HCT116 (cell line): ENCODE measurements at regions not wholly inside any gene's neighbourhood (a gene's known extent, or its start where the extent isn't known, plus 50 kb on each side); places are given as distances from the start of the nearest gene placed in this dataset.

Experiments
- ATAC-seq: fragments of 200-7000 bp; cut with Tn5 transposase; 2 replicates; pipeline ENCODE4 v1.9.1; 2020; ENCODE audit warnings: mild to moderate bottlenecking, moderate library complexity
- BruUV-seq: library from RNA; stranded (reverse); fragments of 400-500 nt; replicated peaks from 2 replicates; lab custom pipeline; 2021; lab: Mats Ljungman, UMichigan
- CTCF ChIA-PET: fragments of 300-600 bp; sonication (Branson Sonifier 250); formaldehyde crosslinking; loops from one replicate; lab custom pipeline; 2021; ENCODE audit warnings: antibody characterized with exemption; lab: Charles Lee
- POLR2A ChIA-PET: fragments of 300-600, 350-600 bp; sonication (Branson Sonifier 250); formaldehyde crosslinking; loops from one replicate; lab custom pipeline; 2021; ENCODE audit warnings: antibody characterized with exemption; lab: Charles Lee
- RAD21 ChIA-PET, 2 experiments: fragments of 300-600 bp; sonication (Branson Sonifier 250); formaldehyde crosslinking; loops; one replicate each; lab custom pipeline; 2023; ENCODE audit warnings: low total read pairs in 2 of 2; ENCODE audit not compliant: uncharacterized antibody in 2 of 2, unreplicated experiment in 2 of 2, low non-redundant PET in 1 of 2; lab: Charles Lee
- DNase-seq: peaks from one replicate; pipeline ENCODE4 v3.0.0-alpha.2; 2010; ENCODE audit warnings: low read depth, low spot score
- H2AFZ ChIP-seq: fragments of 200-600 bp; shearing (Covaris generic), sonication (generic); 2 replicates; pipeline ENCODE4 v1.6.1; 2017; ENCODE audit warnings: low read depth, mixed run types, mixed read lengths, antibody characterized with exemption, low read length; ENCODE audit not compliant: poor library complexity, severe bottlenecking
- H3K27ac ChIP-seq: 2 replicates; pipeline ENCODE4 v1.5.1; 2012; ENCODE audit warnings: low read depth, low read length
- H3K27me3 ChIP-seq: fragments of 200-600 bp; sonication (generic); 2 replicates; pipeline ENCODE4 v1.6.1; 2016; ENCODE audit warnings: mixed run types, low read length, mixed read lengths; ENCODE audit not compliant: insufficient read depth
- H3K36me3 ChIP-seq, 2 experiments: fragments of 200-500 bp in 1 of 2; fragments of 200-600 bp in 1 of 2; sonication (Bioruptor generic) in 1 of 2; sonication (generic) in 1 of 2; 2 replicates each; pipeline versions ENCODE4 v1.5.1 to v1.6.1; 2014 to 2016; ENCODE audit warnings: low read length in 2 of 2, inconsistent platforms in 1 of 2, mixed read lengths in 1 of 2, mixed run types in 1 of 2; ENCODE audit not compliant: insufficient read depth in 2 of 2, control insufficient read depth in 1 of 2
- H3K4me1 ChIP-seq, 2 experiments: fragments of 200-600 bp in 1 of 2; sonication (generic) in 1 of 2; 2 replicates each; pipeline versions ENCODE4 v1.5.1 to v1.6.1; 2012 to 2017; ENCODE audit warnings: low read length in 2 of 2, inconsistent platforms in 1 of 2, mild to moderate bottlenecking in 1 of 2, mixed read lengths in 1 of 2, mixed run types in 1 of 2, moderate library complexity in 1 of 2; ENCODE audit not compliant: insufficient read depth in 2 of 2, control insufficient read depth in 1 of 2
- H3K4me2 ChIP-seq: fragments of 200-600 bp; sonication (generic); 2 replicates; pipeline ENCODE4 v1.6.1; 2017; ENCODE audit warnings: mixed run types, low read length, mixed read lengths
- H3K4me3 ChIP-seq, 2 experiments: fragments of 200-600 bp in 1 of 2; sonication (generic) in 1 of 2; replicated peaks in 1 of 2; 2 replicates each; pipeline ENCODE4 v1.5.1; 2011 to 2016; ENCODE audit warnings: low read length in 2 of 2, control low read depth in 1 of 2, low read depth in 1 of 2, mild to moderate bottlenecking in 1 of 2, mixed read lengths in 1 of 2, mixed run types in 1 of 2
- H3K79me2 ChIP-seq: fragments of 200-600 bp; sonication (generic); 2 replicates; pipeline ENCODE4 v1.6.1; 2017; ENCODE audit warnings: mild to moderate bottlenecking, mixed run types, low read length, moderate library complexity, mixed read lengths; ENCODE audit not compliant: insufficient read depth
- H3K9ac ChIP-seq: fragments of 200-600 bp; sonication (generic); 2 replicates; pipeline ENCODE4 v1.6.1; 2016; ENCODE audit warnings: low read length, mixed read lengths
- H3K9me2 ChIP-seq: fragments of 200-600 bp; sonication (generic), shearing (Covaris generic); 2 replicates; pipeline ENCODE4 v1.6.1; 2017; ENCODE audit warnings: mixed run types, mild to moderate bottlenecking, moderate library complexity; ENCODE audit not compliant: insufficient read depth
- H3K9me3 ChIP-seq, 2 experiments: fragments of 200-500 bp in 1 of 2; fragments of 200-600 bp in 1 of 2; sonication (Bioruptor generic) in 1 of 2; sonication (generic) in 1 of 2; 2 replicates each; pipeline ENCODE4 v1.6.1; 2014 to 2017; ENCODE audit warnings: low read length in 2 of 2, mixed read lengths in 2 of 2, inconsistent platforms in 1 of 2, low read depth in 1 of 2, mild to moderate bottlenecking in 1 of 2, mixed run types in 1 of 2, moderate library complexity in 1 of 2; ENCODE audit not compliant: control insufficient read depth in 1 of 2, insufficient read depth in 1 of 2
- H4K20me1 ChIP-seq: fragments of 200-600 bp; sonication (generic), shearing (Covaris generic); 2 replicates; pipeline ENCODE4 v1.6.1; 2017; ENCODE audit warnings: mixed run types, mild to moderate bottlenecking, moderate library complexity; ENCODE audit not compliant: insufficient read depth
- CBX3 ChIP-seq: IDR thresholded peaks from 2 replicates; pipeline ENCODE4 v1.6.1; 2012; ENCODE audit warnings: low read depth
- CEBPB ChIP-seq: IDR thresholded peaks from 2 replicates; pipeline ENCODE4 v1.6.1; 2012; ENCODE audit warnings: low read depth
- EGR1 ChIP-seq: IDR thresholded peaks from 2 replicates; pipeline ENCODE4 v1.6.1; 2012; ENCODE audit warnings: low read depth
- ELF1 ChIP-seq: IDR thresholded peaks from 2 replicates; pipeline ENCODE4 v1.6.1; 2012; ENCODE audit warnings: low read depth, borderline replicate concordance
- EZH2 ChIP-seq: fragments of 200-600 bp; sonication (generic); IDR thresholded peaks from 2 replicates; pipeline ENCODE4 v1.6.1; 2017; ENCODE audit warnings: antibody characterized with exemption, mixed run types
- FOSL1 ChIP-seq: IDR thresholded peaks from 2 replicates; pipeline ENCODE4 v1.6.1; 2012; ENCODE audit warnings: low read depth
- POLR2A ChIP-seq: IDR thresholded peaks from 2 replicates; pipeline ENCODE4 v1.7.0; 2011; ENCODE audit warnings: borderline replicate concordance; ENCODE audit not compliant: insufficient read depth, insufficient read length; ENCODE audit errors: extremely low read depth
- SIN3A ChIP-seq: IDR thresholded peaks from 2 replicates; pipeline ENCODE4 v1.6.1; 2012; ENCODE audit warnings: low read depth
- SRF ChIP-seq: IDR thresholded peaks from 2 replicates; pipeline ENCODE4 v1.6.1; 2012; ENCODE audit warnings: low read depth
- TCF7L2 ChIP-seq: IDR thresholded peaks from 2 replicates; pipeline ENCODE4 v1.7.0; 2011; ENCODE audit warnings: borderline replicate concordance, inconsistent platforms; ENCODE audit not compliant: insufficient read depth, insufficient read length; ENCODE audit errors: extremely low read depth
- YY1 ChIP-seq: IDR thresholded peaks from 2 replicates; pipeline ENCODE4 v1.6.1; 2011; ENCODE audit warnings: low read length, low read depth, moderate library complexity, mild to moderate bottlenecking; ENCODE audit not compliant: insufficient replicate concordance; ENCODE audit errors: extremely low read depth
- ZNF274 ChIP-seq: fragments of 200-500 bp; sonication (Bioruptor generic); IDR thresholded peaks from 2 replicates; pipeline ENCODE4 v1.6.1; 2014; ENCODE audit warnings: mild to moderate bottlenecking, low read depth, low read length, inconsistent platforms
- intact Hi-C: fragments of 100-400 bp; cut with micrococcal nuclease; formaldehyde crosslinking; loops from 2 replicates; pipeline ENCODE4 v1.10.0; 2022
- TF ChIP-seq, protein P1 (sequence below): IDR thresholded peaks from 2 replicates; pipeline ENCODE4 v1.6.1; 2011; ENCODE audit warnings: mild to moderate bottlenecking, low read length, moderate library complexity; ENCODE audit not compliant: insufficient replicate concordance; ENCODE audit errors: extremely low read depth
- TF ChIP-seq, protein P2 (sequence below): IDR thresholded peaks from 2 replicates; pipeline ENCODE4 v1.6.1; 2012
- TF ChIP-seq, protein P3 (sequence below): IDR thresholded peaks from 2 replicates; pipeline ENCODE4 v1.6.1; 2012; ENCODE audit warnings: low read depth
- TF ChIP-seq, protein P4 (sequence below), 3 experiments: fragments of 200-600 bp in 1 of 3; sonication (generic) in 1 of 3; IDR thresholded peaks in 2 of 3; conservative IDR thresholded peaks in 1 of 3; 2 replicates each; pipeline ENCODE4 v1.5.1; 2012 to 2017; ENCODE audit warnings: low read depth in 2 of 3, low read length in 2 of 3, antibody characterized with exemption in 1 of 3, borderline replicate concordance in 1 of 3, control low read depth in 1 of 3, mild to moderate bottlenecking in 1 of 3, mixed read lengths in 1 of 3, mixed run types in 1 of 3, moderate library complexity in 1 of 3; ENCODE audit not compliant: insufficient read depth in 1 of 3

DNA sequence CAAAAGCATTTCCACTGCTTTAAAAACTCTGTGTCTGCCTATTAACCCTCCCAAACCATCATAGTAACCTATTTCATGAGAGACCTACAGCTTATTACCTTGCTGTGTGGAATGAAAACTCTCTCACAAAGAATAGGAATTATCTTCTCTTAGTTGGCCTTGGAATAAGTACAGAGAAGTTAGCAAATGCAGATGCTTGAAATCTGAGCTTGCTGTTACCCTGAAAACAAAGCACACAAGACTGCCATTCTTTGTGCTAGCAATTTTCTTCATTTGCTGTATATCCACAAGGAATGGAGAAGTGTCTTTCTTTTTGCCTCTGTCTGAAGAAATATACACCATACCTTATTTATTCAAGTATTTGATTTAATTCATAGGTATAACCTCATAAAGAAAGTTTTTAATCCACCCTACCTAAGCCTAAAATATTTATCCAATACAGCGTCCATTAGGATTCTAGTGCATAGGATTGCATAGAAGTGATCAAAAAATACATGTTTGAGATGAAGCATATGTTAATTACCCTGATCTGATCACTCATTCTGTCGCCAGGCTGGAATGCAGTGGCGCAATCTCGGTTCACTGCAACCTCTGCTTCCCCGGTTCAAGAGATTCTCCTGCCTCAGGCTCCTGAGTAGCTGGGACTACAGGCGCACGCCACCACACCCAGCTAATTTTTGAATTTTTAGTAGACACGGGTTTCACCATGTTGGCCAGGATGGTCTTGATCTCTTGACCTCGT lies 451.1 kb downstream of the LTN1 start:
- intact Hi-C loops, result no loop called here
- CTCF ChIA-PET, result no interaction called here
- POLR2A ChIA-PET, result no interaction called here

More for the DNA sequence above, 451.1 kb downstream of the LTN1 start:
- Histone ChIP-seq H2AFZ (no peak overlapping the region), H4K20me1 (no peaks in the 10 kb centered on the region), H3K79me2 (no peaks in the 10 kb centered on the region), H3K27ac (no peak overlapping the region), H3K36me3 (no peaks in the 10 kb centered on the region), H3K9ac (no peak overlapping the region), H3K4me2 (no peak overlapping the region), H3K9me3 (peaks cover 13 to 30% of the 10 kb centered on the region in 2 experiments; a peak in 2 of 4 replicates), H3K27me3 (no peaks in the 10 kb centered on the region), H3K9me2 (no peaks in the 10 kb centered on the region), H3K4me3 (no peak overlapping the region), H3K4me1 (no peaks in the 10 kb centered on the region)
- TF ChIP-seq FOSL1 (no peak), YY1 (no peak), CEBPB (no peak), EGR1 (no peak), TCF7L2 (no peak), SRF (no peak), CBX3 (no peak), EZH2 (no peak), ELF1 (no peak), SIN3A (no peak), ZNF274 (no peak), POLR2A (no peak)
- TF ChIP-seq, protein P1, sequence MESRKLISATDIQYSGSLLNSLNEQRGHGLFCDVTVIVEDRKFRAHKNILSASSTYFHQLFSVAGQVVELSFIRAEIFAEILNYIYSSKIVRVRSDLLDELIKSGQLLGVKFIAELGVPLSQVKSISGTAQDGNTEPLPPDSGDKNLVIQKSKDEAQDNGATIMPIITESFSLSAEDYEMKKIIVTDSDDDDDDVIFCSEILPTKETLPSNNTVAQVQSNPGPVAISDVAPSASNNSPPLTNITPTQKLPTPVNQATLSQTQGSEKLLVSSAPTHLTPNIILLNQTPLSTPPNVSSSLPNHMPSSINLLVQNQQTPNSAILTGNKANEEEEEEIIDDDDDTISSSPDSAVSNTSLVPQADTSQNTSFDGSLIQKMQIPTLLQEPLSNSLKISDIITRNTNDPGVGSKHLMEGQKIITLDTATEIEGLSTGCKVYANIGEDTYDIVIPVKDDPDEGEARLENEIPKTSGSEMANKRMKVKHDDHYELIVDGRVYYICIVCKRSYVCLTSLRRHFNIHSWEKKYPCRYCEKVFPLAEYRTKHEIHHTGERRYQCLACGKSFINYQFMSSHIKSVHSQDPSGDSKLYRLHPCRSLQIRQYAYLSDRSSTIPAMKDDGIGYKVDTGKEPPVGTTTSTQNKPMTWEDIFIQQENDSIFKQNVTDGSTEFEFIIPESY, result no peak
- TF ChIP-seq, protein P2, sequence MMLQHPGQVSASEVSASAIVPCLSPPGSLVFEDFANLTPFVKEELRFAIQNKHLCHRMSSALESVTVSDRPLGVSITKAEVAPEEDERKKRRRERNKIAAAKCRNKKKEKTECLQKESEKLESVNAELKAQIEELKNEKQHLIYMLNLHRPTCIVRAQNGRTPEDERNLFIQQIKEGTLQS, result no peak
- TF ChIP-seq, protein P3, sequence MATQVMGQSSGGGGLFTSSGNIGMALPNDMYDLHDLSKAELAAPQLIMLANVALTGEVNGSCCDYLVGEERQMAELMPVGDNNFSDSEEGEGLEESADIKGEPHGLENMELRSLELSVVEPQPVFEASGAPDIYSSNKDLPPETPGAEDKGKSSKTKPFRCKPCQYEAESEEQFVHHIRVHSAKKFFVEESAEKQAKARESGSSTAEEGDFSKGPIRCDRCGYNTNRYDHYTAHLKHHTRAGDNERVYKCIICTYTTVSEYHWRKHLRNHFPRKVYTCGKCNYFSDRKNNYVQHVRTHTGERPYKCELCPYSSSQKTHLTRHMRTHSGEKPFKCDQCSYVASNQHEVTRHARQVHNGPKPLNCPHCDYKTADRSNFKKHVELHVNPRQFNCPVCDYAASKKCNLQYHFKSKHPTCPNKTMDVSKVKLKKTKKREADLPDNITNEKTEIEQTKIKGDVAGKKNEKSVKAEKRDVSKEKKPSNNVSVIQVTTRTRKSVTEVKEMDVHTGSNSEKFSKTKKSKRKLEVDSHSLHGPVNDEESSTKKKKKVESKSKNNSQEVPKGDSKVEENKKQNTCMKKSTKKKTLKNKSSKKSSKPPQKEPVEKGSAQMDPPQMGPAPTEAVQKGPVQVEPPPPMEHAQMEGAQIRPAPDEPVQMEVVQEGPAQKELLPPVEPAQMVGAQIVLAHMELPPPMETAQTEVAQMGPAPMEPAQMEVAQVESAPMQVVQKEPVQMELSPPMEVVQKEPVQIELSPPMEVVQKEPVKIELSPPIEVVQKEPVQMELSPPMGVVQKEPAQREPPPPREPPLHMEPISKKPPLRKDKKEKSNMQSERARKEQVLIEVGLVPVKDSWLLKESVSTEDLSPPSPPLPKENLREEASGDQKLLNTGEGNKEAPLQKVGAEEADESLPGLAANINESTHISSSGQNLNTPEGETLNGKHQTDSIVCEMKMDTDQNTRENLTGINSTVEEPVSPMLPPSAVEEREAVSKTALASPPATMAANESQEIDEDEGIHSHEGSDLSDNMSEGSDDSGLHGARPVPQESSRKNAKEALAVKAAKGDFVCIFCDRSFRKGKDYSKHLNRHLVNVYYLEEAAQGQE, result no peak
- TF ChIP-seq, protein P4, sequence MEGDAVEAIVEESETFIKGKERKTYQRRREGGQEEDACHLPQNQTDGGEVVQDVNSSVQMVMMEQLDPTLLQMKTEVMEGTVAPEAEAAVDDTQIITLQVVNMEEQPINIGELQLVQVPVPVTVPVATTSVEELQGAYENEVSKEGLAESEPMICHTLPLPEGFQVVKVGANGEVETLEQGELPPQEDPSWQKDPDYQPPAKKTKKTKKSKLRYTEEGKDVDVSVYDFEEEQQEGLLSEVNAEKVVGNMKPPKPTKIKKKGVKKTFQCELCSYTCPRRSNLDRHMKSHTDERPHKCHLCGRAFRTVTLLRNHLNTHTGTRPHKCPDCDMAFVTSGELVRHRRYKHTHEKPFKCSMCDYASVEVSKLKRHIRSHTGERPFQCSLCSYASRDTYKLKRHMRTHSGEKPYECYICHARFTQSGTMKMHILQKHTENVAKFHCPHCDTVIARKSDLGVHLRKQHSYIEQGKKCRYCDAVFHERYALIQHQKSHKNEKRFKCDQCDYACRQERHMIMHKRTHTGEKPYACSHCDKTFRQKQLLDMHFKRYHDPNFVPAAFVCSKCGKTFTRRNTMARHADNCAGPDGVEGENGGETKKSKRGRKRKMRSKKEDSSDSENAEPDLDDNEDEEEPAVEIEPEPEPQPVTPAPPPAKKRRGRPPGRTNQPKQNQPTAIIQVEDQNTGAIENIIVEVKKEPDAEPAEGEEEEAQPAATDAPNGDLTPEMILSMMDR (IDR thresholded peaks at IDR 0.05 in 2 of 3, conservative IDR thresholded peaks at IDR 0.05 in 1 of 3; ENCODE audit: borderline replicate concordance in 1 of 3, insufficient read depth in 1 of 3, low read depth in 2 of 3, low read length in 2 of 3), result no peak
- no TSS peak for BruUV-seq
- ATAC-seq (no peak), DNase-seq (no peak)
- RAD21 ChIA-PET, result no interaction called here
